Endothelial cell of umbilical vein (primary cell): ENCODE measurements at regions not wholly inside any gene's neighbourhood (a gene's known extent, or its start where the extent isn't known, plus 50 kb on each side); places are given as distances from the start of the nearest gene placed in this dataset.

Experiments
- BruUV-seq: library from RNA; stranded (reverse); fragments of 400-500 nt; replicated peaks from 2 replicates; lab custom pipeline; 2021; lab: Mats Ljungman, UMichigan
- CTCF ChIA-PET: fragments of 300-600, 350-600 bp; sonication (Branson Sonifier 250); formaldehyde crosslinking; loops from one replicate; lab custom pipeline; 2021; ENCODE audit warnings: antibody characterized with exemption, inconsistent platforms; lab: Charles Lee
- POLR2A ChIA-PET: fragments of 300-600, 350-600 bp; sonication (Branson Sonifier 250); formaldehyde crosslinking; loops from one replicate; lab custom pipeline; 2021; ENCODE audit warnings: antibody characterized with exemption, inconsistent platforms; lab: Charles Lee
- DNase-seq: peaks from one replicate; pipeline ENCODE4 v3.0.0-alpha.2; 2011; ENCODE audit warnings: low read depth, low spot score
- FAIRE-seq: peaks from 2 replicates; lab custom pipeline; 2011; peaks lifted over from hg19 to GRCh38; lab: Jason Lieb, UNC
- H2AFZ ChIP-seq: 2 replicates; pipeline ENCODE4 v1.6.0; 2012; ENCODE audit warnings: low read depth, low read length, control low read depth, inconsistent platforms
- H3K27ac ChIP-seq: 2 replicates; pipeline ENCODE4 v1.5.1; 2011; ENCODE audit warnings: low read depth, mild to moderate bottlenecking, control low read depth, low read length, moderate library complexity; ENCODE audit not compliant: insufficient read depth
- H3K27me3 ChIP-seq, 2 experiments: 2 replicates each; pipeline versions ENCODE4 v1.6.0 to v1.6.1; 2011; ENCODE audit warnings: low read length in 2 of 2, mixed read lengths in 1 of 2; ENCODE audit not compliant: control insufficient read depth in 2 of 2, insufficient read depth in 2 of 2
- H3K36me3 ChIP-seq, 2 experiments: 2 replicates in 1 of 2; 3 replicates in 1 of 2; pipeline ENCODE4 v1.5.1; 2011; ENCODE audit warnings: low read length in 2 of 2, mild to moderate bottlenecking in 1 of 2, moderate library complexity in 1 of 2; ENCODE audit not compliant: control insufficient read depth in 2 of 2, insufficient read depth in 2 of 2; ENCODE audit errors: extremely low read depth in 1 of 2
- H3K4me1 ChIP-seq: 3 replicates; pipeline ENCODE4 v1.5.1; 2011; ENCODE audit warnings: mild to moderate bottlenecking, low read length; ENCODE audit not compliant: control insufficient read depth, insufficient read depth; ENCODE audit errors: extremely low read depth
- H3K4me2 ChIP-seq: 2 replicates; pipeline ENCODE4 v1.6.1; 2011; ENCODE audit warnings: low read length, control low read depth, mixed read lengths; ENCODE audit not compliant: insufficient read depth
- H3K4me3 ChIP-seq, 3 experiments: fragments of 200-600 bp in 1 of 3; sonication (generic), shearing (Covaris generic) in 1 of 3; replicated peaks in 1 of 3; 2 replicates each; pipeline ENCODE4 v1.5.1; 2011 to 2016; ENCODE audit warnings: control low read depth in 3 of 3, low read length in 3 of 3, mild to moderate bottlenecking in 2 of 3, inconsistent platforms in 1 of 3, low read depth in 1 of 3, moderate library complexity in 1 of 3; ENCODE audit not compliant: insufficient read depth in 1 of 3
- H3K79me2 ChIP-seq: 2 replicates; pipeline ENCODE4 v1.6.0; 2012; ENCODE audit warnings: low read length, inconsistent platforms; ENCODE audit not compliant: control insufficient read depth, insufficient read depth
- H3K9ac ChIP-seq: replicated peaks from 2 replicates; pipeline ENCODE3; 2011; ENCODE audit warnings: low read length, control low read depth; ENCODE audit not compliant: insufficient read depth; ENCODE audit errors: extremely low read depth
- H3K9me1 ChIP-seq: replicated peaks from 3 replicates; pipeline ENCODE4 v1.6.0; 2011; ENCODE audit warnings: mild to moderate bottlenecking, low read length; ENCODE audit not compliant: control insufficient read depth, insufficient read depth; ENCODE audit errors: extremely low read depth
- H3K9me3 ChIP-seq: replicated peaks from 2 replicates; pipeline ENCODE4 v1.5.1; 2012; ENCODE audit warnings: low read length, inconsistent platforms; ENCODE audit not compliant: control insufficient read depth, insufficient read depth
- H4K20me1 ChIP-seq: replicated peaks from 2 replicates; pipeline ENCODE3; 2011; ENCODE audit warnings: mild to moderate bottlenecking, low read length; ENCODE audit not compliant: control insufficient read depth, insufficient read depth; ENCODE audit errors: extremely low read depth
- EZH2 ChIP-seq: IDR thresholded peaks from 2 replicates; pipeline ENCODE4 v1.6.1; 2012; ENCODE audit warnings: borderline replicate concordance, low read depth, mild to moderate bottlenecking, moderate library complexity, low read length, inconsistent platforms; ENCODE audit not compliant: severe bottlenecking
- FOS ChIP-seq: IDR thresholded peaks from 2 replicates; pipeline ENCODE4 v1.6.1; 2011; ENCODE audit warnings: mild to moderate bottlenecking, low read length, moderate library complexity, borderline replicate concordance; ENCODE audit not compliant: insufficient read depth
- GATA2 ChIP-seq: IDR thresholded peaks from 2 replicates; pipeline ENCODE4 v1.7.0; 2011; ENCODE audit warnings: low read depth, mild to moderate bottlenecking, moderate library complexity, mixed read lengths, low read length; ENCODE audit not compliant: insufficient read length, insufficient read depth
- JUN ChIP-seq: IDR thresholded peaks from 2 replicates; pipeline ENCODE4 v1.6.1; 2011; ENCODE audit warnings: borderline replicate concordance, low read depth; ENCODE audit not compliant: insufficient read length, insufficient read depth
- MAX ChIP-seq: IDR thresholded peaks from 2 replicates; pipeline ENCODE4 v1.6.1; 2011; ENCODE audit not compliant: insufficient read depth, insufficient read length
- MYC ChIP-seq: IDR thresholded peaks from one replicate; pipeline ENCODE4 v1.6.1; 2011; ENCODE audit warnings: mild to moderate bottlenecking, low read depth, low read length
- POLR2A ChIP-seq: IDR thresholded peaks from 2 replicates; pipeline ENCODE4 v1.6.1; 2012; ENCODE audit warnings: low read depth, mild to moderate bottlenecking, control low read depth, low read length
- POLR2AphosphoS5 ChIP-seq: IDR thresholded peaks from 2 replicates; pipeline ENCODE4 v1.6.1; 2012; ENCODE audit warnings: low read depth, mild to moderate bottlenecking, control low read depth, low read length, moderate library complexity; ENCODE audit not compliant: insufficient read depth
- dilution Hi-C: fragments of 300-500 bp; cut with MboI; formaldehyde crosslinking; loops from one replicate; pipeline ENCODE4 v1.15.0; 2019; ENCODE audit warnings: low sequenced_read_pairs; ENCODE audit not compliant: extremely low pct_ligation_motif_present
- intact Hi-C: fragments of 100-400 bp; cut with micrococcal nuclease; formaldehyde crosslinking; loops from one replicate; pipeline ENCODE4 v1.10.0; 2022
- TF ChIP-seq, protein P1 (sequence below), 2 donors: IDR thresholded peaks; 1 replicate in 1 of 2; 2 replicates in 1 of 2; pipeline ENCODE4 v1.5.1; 2011; ENCODE audit warnings: low read length in 2 of 2, mild to moderate bottlenecking in 2 of 2, moderate library complexity in 2 of 2, control low read depth in 1 of 2, inconsistent platforms in 1 of 2, low read depth in 1 of 2; ENCODE audit not compliant: insufficient read depth in 1 of 2; ENCODE audit errors: extremely low read depth in 1 of 2

DNA sequence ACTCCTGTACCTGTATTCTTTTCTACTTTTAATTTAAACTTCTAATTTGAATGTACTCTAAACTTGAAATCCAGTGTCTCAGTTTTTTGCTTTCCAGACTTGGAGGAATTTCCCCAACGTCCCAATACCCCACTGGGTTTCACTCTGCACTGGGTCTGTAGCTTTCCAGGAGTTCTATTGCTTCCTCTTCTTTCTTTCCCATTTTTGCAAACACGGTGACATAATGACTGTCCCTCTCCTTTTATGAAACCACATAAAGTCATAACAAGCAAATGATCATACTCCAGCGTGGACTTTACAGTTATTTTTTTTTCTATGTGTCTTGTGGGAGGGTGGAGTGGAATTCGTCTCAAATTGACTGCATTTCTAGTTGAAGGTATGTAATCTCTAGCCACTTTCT lies 97.1 kb downstream of the FASLG start:
- Histone ChIP-seq H4K20me1 (no peaks in the 10 kb centered on the region), H3K27ac (no peak overlapping the region), H3K9ac (no peak overlapping the region), H3K9me3 (no peaks in the 10 kb centered on the region), H3K79me2 (no peaks in the 10 kb centered on the region), H3K36me3 (no peaks in the 10 kb centered on the region), H3K9me1 (no peaks in the 10 kb centered on the region), H3K4me3 (no peak overlapping the region), H3K4me1 (peaks cover under 1% of the 10 kb centered on the region), H2AFZ (no peak overlapping the region), H3K4me2 (no peak overlapping the region), H3K27me3 (no peaks in the 10 kb centered on the region)
- ChIA-PET POLR2A (no interaction called here), CTCF (no interaction called here)
- intact Hi-C loops (no loop called here), dilution Hi-C loops (no loop called here)
- DNase-seq (no peak), FAIRE-seq (no peak)
- no TSS peak for BruUV-seq
- TF ChIP-seq JUN (no peak), MAX (no peak), POLR2AphosphoS5 (no peak), GATA2 (no peak)

DNA sequence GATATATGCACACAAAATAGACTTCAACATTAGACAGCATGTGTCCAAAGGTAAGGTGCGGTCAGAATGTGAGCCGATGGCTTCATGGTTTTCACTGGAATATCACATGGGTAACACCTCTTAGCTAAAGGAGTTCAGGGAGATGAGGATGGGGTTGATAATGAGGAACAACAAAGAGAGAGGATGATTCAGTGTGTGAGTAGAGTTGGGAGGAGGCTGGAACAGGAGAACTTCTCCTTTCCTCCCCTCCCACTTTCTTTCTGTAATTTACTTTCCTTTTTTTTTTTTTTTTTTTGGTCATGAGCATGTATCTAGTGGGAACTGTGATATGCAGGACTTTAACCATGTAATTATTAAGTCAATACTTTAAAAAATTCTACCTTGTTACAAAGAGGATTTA lies 99.4 kb downstream of the FASLG start:
- intact Hi-C loops = no loop called here
- FAIRE-seq = no peak

More for the DNA sequence above, 99.4 kb downstream of the FASLG start:
- no peak for DNase-seq
- peaks cover 13% of the 10 kb centered on the region for H3K4me1 ChIP-seq
- no peak overlapping the region for H3K27ac ChIP-seq
- TF ChIP-seq POLR2AphosphoS5 (no peak), MYC (no peak), MAX (no peak), GATA2 (no peak), POLR2A (no peak), FOS (no peak), EZH2 (no peak), JUN (no peak)
- TF ChIP-seq, protein P1, sequence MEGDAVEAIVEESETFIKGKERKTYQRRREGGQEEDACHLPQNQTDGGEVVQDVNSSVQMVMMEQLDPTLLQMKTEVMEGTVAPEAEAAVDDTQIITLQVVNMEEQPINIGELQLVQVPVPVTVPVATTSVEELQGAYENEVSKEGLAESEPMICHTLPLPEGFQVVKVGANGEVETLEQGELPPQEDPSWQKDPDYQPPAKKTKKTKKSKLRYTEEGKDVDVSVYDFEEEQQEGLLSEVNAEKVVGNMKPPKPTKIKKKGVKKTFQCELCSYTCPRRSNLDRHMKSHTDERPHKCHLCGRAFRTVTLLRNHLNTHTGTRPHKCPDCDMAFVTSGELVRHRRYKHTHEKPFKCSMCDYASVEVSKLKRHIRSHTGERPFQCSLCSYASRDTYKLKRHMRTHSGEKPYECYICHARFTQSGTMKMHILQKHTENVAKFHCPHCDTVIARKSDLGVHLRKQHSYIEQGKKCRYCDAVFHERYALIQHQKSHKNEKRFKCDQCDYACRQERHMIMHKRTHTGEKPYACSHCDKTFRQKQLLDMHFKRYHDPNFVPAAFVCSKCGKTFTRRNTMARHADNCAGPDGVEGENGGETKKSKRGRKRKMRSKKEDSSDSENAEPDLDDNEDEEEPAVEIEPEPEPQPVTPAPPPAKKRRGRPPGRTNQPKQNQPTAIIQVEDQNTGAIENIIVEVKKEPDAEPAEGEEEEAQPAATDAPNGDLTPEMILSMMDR (IDR thresholded peaks at IDR 0.05; ENCODE audit: extremely low read depth in 1 of 2, insufficient read depth in 1 of 2, low read depth in 1 of 2, low read length in 2 of 2) = no peak
- POLR2A ChIA-PET = no interaction called here
- dilution Hi-C loops = no loop called here
- no peaks in the 10 kb centered on the region for H3K79me2 ChIP-seq
- no TSS peak for BruUV-seq
- H3K36me3 ChIP-seq = no peaks in the 10 kb centered on the region
- H3K9ac ChIP-seq = no peak overlapping the region
- H3K9me1 ChIP-seq = no peaks in the 10 kb centered on the region
- H3K9me3 ChIP-seq = no peaks in the 10 kb centered on the region
- no peaks in the 10 kb centered on the region for H4K20me1 ChIP-seq
- H3K27me3 ChIP-seq = no peaks in the 10 kb centered on the region
- no peak overlapping the region for H3K4me2 ChIP-seq
- H3K4me3 ChIP-seq = no peak overlapping the region
- CTCF ChIA-PET = interaction anchor here (1.0 kb wide), 1 partner anchor 16 kb away, joined by 4 read pairs; no protein-coding TSS in a partner anchor
- no peak overlapping the region for H2AFZ ChIP-seq
